MCF 10A (cell line): ENCODE measurements at regions not wholly inside any gene's neighbourhood (a gene's known extent, or its start where the extent isn't known, plus 50 kb on each side); places are given as distances from the start of the nearest gene placed in this dataset.
A peak's percentile ranks its signal among the peaks of the same experiment; 100 is the strongest.

Experiments
- BruUV-seq: library from RNA; stranded (reverse); fragments of 400-500 nt; replicated peaks from 2 replicates; lab custom pipeline; 2021; lab: Mats Ljungman, UMichigan
- CTCF ChIA-PET: fragments of 300-600 bp; sonication (Branson Sonifier 250); formaldehyde crosslinking; extraction: SDS; loops from one replicate; lab custom pipeline; 2021; ENCODE audit warnings: antibody characterized with exemption, inconsistent platforms; lab: Yijun Ruan, JAX
- POLR2A ChIA-PET: fragments of 300-600, 350-650 bp; sonication (Branson Sonifier 250); formaldehyde crosslinking; extraction: SDS; loops from one replicate; lab custom pipeline; 2020; ENCODE audit warnings: antibody characterized with exemption, inconsistent platforms; lab: Yijun Ruan, JAX
- DNase-seq: peaks from one replicate; pipeline ENCODE4 v3.0.0-alpha.2; 2018; ENCODE audit not compliant: unreplicated experiment
- H3K27ac Mint-ChIP-seq: one replicate; pipeline ENCODE4 v1.8.0; 2022; ENCODE audit warnings: mild to moderate bottlenecking, low read depth, mixed read lengths; ENCODE audit not compliant: unreplicated experiment
- H3K27me3 Mint-ChIP-seq: one replicate; pipeline ENCODE4 v1.8.0; 2022; ENCODE audit warnings: mixed read lengths; ENCODE audit not compliant: insufficient read depth, unreplicated experiment
- H3K36me3 Mint-ChIP-seq: one replicate; pipeline ENCODE4 v1.8.0; 2022; ENCODE audit warnings: mild to moderate bottlenecking, moderate library complexity, mixed read lengths; ENCODE audit not compliant: insufficient read depth, unreplicated experiment
- H3K4me1 Mint-ChIP-seq: one replicate; pipeline ENCODE4 v1.8.0; 2022; ENCODE audit warnings: mixed read lengths; ENCODE audit not compliant: insufficient read depth, unreplicated experiment
- H3K4me3 Mint-ChIP-seq: one replicate; pipeline ENCODE4 v1.8.0; 2022; ENCODE audit warnings: mild to moderate bottlenecking, moderate library complexity, mixed read lengths; ENCODE audit not compliant: unreplicated experiment
- H3K9me3 Mint-ChIP-seq: one replicate; pipeline ENCODE4 v1.8.0; 2022; ENCODE audit warnings: mixed read lengths; ENCODE audit not compliant: unreplicated experiment
- CTCF ChIP-seq: fragments of 200-600 bp; IDR thresholded peaks from one replicate; pipeline ENCODE4 v1.8.0; 2022; ENCODE audit warnings: antibody characterized with exemption, mild to moderate bottlenecking; ENCODE audit not compliant: unreplicated experiment
- intact Hi-C: fragments of 100-400 bp; cut with micrococcal nuclease; formaldehyde crosslinking; loops from 2 replicates; pipeline ENCODE4 v1.14.1; 2022

DNA sequence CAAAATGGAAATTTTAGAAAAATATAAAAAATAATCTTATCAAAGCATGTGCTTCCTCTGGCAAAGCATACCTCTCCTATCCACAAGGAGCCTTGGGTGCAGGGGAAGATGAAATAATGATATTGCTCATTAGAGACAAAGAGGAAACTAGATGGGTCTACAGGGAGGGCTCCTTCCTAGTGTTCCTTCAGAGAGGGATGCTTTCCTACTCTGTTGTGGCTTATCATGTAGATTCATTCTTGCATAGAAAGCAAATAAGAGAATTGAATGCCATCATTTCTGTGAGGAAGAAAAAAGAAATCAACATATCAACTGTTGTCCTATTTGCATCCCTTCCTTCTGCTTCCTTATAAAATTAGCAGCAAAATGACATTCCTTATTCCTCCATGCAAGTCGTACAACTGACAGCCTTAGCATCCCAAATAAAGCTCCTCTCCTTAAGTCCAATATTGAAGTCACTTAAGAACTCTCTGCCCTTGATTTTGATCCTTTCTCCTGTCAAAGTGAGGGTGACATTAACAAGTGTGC, 543.9 kb upstream of the PLXNA2 start:
- no peak for TF ChIP-seq CTCF
- Mint-ChIP-seq H3K36me3 (no peaks in the 10 kb centered on the region), H3K9me3 (no peaks in the 10 kb centered on the region), H3K4me3 (no peak overlapping the region), H3K4me1 (no peaks in the 10 kb centered on the region), H3K27ac (no peak overlapping the region), H3K27me3 (no peaks in the 10 kb centered on the region)
- intact Hi-C loops: no loop called here
- no peak for DNase-seq
- CTCF ChIA-PET: interaction anchor here (0.7 to 4.2 kb wide), 2 partner anchors 12 to 420 kb away, joined by 3 to 16 read pairs; no protein-coding TSS in a partner anchor
- POLR2A ChIA-PET: interaction anchor here (0.7 to 1.8 kb wide), 3 partner anchors 8 to 197 kb away, joined by 3 to 5 read pairs (median 4); no protein-coding TSS in a partner anchor
- no TSS peak for BruUV-seq

DNA sequence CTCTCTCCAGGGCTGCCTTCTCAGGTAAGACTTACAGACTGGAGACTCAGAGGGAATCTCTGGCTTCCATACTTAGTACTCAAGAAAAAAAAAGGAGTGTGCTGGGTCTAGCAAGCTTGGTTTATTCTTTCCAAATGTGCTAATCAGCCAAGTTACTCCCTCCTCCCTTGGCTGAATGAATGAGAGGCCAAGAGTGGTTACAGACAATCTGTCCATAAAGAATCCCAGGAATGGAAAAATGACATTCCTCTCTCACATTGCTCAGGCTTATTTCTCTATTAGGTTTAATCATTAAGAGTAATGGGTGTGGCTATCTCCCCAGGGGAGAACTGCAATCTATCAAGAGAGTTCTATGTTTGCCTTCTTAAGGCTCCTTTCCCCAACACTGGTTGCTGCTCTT, 547.3 kb upstream of the PLXNA2 start:
- intact Hi-C loops: no loop called here
- no peak for TF ChIP-seq CTCF
- no peak overlapping the region for H3K4me3 Mint-ChIP-seq
- BruUV-seq: no TSS peak
- ChIA-PET POLR2A (no interaction called here), CTCF (interaction anchor here (0.6 to 1.5 kb wide), 2 partner anchors 22 to 416 kb away, joined by 3 read pairs; no protein-coding TSS in a partner anchor)
- no peak overlapping the region for H3K27ac Mint-ChIP-seq
- no peaks in the 10 kb centered on the region for H3K27me3 Mint-ChIP-seq
- H3K36me3 Mint-ChIP-seq: no peaks in the 10 kb centered on the region
- H3K9me3 Mint-ChIP-seq: no peaks in the 10 kb centered on the region
- no peaks in the 10 kb centered on the region for H3K4me1 Mint-ChIP-seq
- DNase-seq: no peak

DNA sequence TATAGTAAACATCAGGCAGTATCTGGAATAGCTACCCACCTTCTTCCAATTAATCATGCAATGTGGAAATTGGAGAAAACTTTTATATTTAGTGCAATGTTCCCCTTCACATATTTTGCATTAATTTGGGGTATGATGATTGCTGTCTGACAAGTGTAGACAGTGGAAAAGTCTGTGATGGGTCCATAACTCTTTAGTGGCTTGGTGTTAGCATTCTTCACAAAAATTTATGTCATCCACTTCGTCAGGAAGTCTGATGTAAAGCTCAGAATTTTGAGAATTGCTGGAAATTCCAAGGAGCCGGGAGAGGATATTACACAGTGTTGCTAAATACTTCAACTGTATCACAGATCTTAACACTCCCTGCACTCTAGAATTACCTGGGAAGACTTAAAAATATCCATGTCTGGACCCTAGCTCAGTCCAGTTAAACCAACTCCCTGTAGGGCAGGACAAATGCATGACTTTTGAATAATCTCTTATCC, 549.7 kb upstream of the PLXNA2 start:
- Mint-ChIP-seq H3K4me3 (no peak overlapping the region), H3K27me3 (no peaks in the 10 kb centered on the region), H3K4me1 (peaks cover under 1% of the 10 kb centered on the region), H3K9me3 (no peaks in the 10 kb centered on the region), H3K36me3 (no peaks in the 10 kb centered on the region), H3K27ac (no peak overlapping the region)
- no peak for TF ChIP-seq CTCF
- DNase-seq: no peak
- ChIA-PET POLR2A (interaction anchor here (0.6 to 8.0 kb wide), 4 partner anchors 14 to 54 kb away, joined by 3 to 37 read pairs (median 4); no protein-coding TSS in a partner anchor), CTCF (interaction anchor here (0.6 to 2.1 kb wide), 7 partner anchors 9 to 517 kb away, joined by 3 to 7 read pairs (median 4); no protein-coding TSS in a partner anchor)
- BruUV-seq: no TSS peak
- intact Hi-C loops: no loop called here

DNA sequence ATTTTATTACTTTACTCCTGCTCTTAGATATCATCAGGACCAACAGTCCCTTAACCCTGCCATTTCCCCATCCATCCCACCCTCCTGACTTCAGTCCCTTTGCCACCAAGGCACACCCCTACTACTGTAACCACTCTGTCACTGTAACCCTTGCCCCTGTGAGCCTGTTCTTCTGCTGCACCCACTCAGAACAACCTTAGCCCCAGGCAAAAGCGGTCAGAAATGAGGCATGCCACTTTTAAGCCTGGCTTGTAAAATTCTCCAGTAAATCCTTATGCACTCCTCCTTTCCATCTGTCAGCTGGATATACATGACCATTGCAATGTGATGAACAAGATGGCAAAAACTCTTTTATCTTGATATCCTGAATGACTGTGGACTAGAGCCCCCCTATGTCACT, 555.0 kb upstream of the PLXNA2 start:
- Mint-ChIP-seq H3K27ac (no peak overlapping the region), H3K27me3 (no peaks in the 10 kb centered on the region), H3K36me3 (no peaks in the 10 kb centered on the region), H3K9me3 (no peaks in the 10 kb centered on the region), H3K4me1 (peaks cover 8% of the 10 kb centered on the region), H3K4me3 (no peak overlapping the region)
- BruUV-seq: no TSS peak
- peak; percentile 42 for DNase-seq
- ChIA-PET POLR2A (interaction anchor here (0.6 to 8.0 kb wide), 3 partner anchors 9 to 798 kb away, joined by 3 to 37 read pairs (median 5); no protein-coding TSS in a partner anchor), CTCF (no interaction called here)
- TF ChIP-seq CTCF: no peak
- intact Hi-C loops: no loop called here
